RCC 7860 (cell line): ENCODE measurements at regions not wholly inside any gene's neighbourhood (a gene's known extent, or its start where the extent isn't known, plus 50 kb on each side); places are given as distances from the start of the nearest gene placed in this dataset.
"Not testable (repeated sequence)": the region's sequence is repeated elsewhere in the genome, so short reads cannot be mapped to it uniquely, and the experiment has no call there.

ENCODE experiments used
- DNase-seq: peaks from one replicate; pipeline ENCODE4 v3.0.0-alpha.2; 2015; ENCODE audit warnings: low spot score
- FAIRE-seq: peaks from 2 replicates; lab custom pipeline; 2012; peaks lifted over from hg19 to GRCh38; lab: Jason Lieb, UNC

GRCh38 chr9:126056312-126057021 lies 270.2 kb upstream of the MVB12B start:
- FAIRE-seq (no peak), DNase-seq (no peak)

DNA sequence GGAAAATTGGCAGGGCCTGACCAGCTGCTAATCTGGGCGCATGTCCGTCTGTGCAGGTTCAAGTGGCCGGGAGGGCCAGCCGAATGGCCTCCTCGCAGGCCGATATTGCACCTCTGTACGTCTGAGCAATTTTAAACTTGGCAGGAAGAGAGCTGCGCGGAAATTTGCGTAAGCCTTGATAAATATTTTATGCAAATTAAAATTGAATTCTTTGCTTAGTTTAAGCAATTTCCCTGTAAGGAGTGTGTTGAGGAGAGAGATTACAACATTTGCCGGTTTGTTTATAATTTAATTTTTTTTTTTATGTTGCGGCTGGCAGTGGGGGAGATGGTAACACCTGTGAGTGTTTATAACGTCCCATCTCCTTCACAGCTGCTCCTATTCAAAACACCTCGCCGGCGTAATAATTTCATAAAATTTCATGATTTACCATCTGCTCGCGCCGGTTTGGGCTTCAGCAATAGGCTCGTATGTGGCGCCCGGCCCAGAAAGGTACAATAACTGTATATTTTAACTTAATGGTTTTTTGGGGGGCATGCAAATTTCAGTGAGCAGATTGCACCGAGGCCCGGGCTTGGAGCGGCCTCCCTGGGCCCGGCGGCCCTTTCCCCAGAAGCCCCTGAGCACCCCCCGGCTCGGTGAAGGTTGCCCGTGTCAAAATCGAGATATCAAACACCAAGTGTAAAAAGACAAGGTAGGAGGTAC lies 269.4 kb upstream of the MVB12B start:
- FAIRE-seq: no peak
- no peak for DNase-seq

DNA sequence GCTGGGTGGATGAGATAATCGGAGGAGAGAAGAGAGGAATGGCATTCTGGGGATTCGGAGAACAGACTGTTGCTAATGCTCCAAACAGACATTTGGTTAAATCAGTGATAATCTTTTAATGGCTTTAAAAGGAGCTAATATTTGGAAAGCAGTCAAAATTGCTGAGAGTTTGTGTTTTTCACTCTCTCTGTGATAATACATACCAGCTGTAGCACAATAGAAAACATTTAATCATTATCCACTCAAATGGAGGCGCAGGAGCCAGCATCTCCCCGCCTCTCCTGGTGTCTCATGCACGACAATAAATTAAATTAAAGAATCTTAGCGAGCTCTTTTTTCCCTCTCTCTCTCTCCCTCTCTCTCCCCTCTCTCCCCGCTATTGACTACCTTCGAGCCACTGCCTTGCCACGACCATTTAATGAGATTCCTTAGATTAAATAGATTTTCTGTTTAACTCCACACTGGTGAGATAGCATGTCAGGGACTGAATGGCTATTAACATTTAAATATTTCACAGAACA lies 268.6 kb upstream of the MVB12B start:
- FAIRE-seq: no peak

GRCh38 chr9:126058591-126058990 lies 268.0 kb upstream of the MVB12B start:
- no peak for DNase-seq
- no peak for FAIRE-seq

More for the DNA sequence above, 268.6 kb upstream of the MVB12B start:
- DNase-seq: no peak

DNA sequence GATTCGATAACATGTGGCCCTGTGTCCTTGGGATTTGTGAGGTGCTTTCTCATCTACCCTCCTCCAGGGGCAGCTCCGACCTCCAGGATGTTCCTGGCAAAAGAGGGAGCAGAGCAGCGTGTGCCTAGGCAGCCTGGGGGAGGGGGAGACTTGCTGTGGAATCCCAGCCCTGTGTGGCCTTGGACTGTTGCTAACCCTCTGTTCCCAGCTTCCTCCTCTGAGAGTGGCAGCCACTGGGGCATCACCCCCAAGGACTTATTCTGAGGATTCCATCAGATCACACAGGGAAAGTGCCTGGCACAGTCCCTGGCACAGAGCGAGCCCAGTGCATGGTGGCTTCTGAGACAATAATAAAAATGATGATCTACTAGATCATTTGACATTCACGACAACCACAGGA lies 265.1 kb upstream of the MVB12B start:
- DNase-seq (no peak), FAIRE-seq (no peak)

DNA sequence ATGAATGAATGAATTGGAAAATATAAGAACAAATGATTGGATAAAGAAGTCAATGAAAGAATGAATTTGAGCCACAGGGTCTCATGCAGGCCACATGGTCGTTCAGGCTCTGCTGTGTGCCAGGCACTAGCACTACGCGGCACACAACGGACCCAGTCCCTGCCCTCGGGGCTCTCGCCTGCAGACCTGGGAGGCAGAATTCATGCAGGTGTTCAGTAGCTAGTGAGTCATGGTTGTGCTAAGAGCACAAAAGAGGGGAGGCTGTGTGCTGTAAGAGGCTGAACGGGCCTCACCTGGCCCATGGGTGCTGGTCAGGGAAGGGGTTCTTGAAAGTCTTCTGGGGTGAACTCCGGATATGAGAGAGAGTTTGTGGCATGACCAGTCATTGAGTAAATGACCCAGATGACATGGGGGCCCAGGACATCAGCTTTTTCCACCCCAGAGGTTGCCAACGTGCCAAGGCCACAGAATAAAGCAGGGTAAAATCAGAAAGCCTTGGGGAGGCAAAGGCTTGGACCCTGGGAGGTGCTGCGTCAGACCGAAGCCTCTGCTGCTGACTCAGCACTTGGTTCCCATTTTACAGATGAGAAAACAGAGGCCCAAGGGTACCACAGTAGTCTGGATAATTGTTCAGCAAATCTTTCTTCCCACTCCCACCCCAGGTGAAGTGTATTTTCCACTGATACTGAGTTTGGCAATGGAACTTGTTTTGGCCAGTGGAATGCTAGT lies 264.3 kb upstream of the MVB12B start:
- no peak for FAIRE-seq

GRCh38 chr9:126063326-126063725 lies 263.3 kb upstream of the MVB12B start:
- FAIRE-seq: no peak

More for the DNA sequence above, 264.3 kb upstream of the MVB12B start:
- no peak for DNase-seq

GRCh38 chr9:126066131-126066530 lies 260.5 kb upstream of the MVB12B start:
- no peak for FAIRE-seq
- no peak for DNase-seq

More at GRCh38 chr9:126063326-126063725, 263.3 kb upstream of the MVB12B start:
- DNase-seq: no peak

- no peak for FAIRE-seq
These were observed 259.4 kb upstream of the MVB12B start for GRCh38 chr9:126067031-126067734.

GRCh38 chr9:126068534-126069230 lies 257.9 kb upstream of the MVB12B start:
- FAIRE-seq (no peak), DNase-seq (no peak)

More at GRCh38 chr9:126067031-126067734, 259.4 kb upstream of the MVB12B start:
- DNase-seq: no peak

- no peak for FAIRE-seq
- no peak for DNase-seq
These were observed 257.2 kb upstream of the MVB12B start for GRCh38 chr9:126069400-126069955.

GRCh38 chr9:126070058-126070655 lies 256.5 kb upstream of the MVB12B start:
- no peak for DNase-seq
- FAIRE-seq: no peak

DNA sequence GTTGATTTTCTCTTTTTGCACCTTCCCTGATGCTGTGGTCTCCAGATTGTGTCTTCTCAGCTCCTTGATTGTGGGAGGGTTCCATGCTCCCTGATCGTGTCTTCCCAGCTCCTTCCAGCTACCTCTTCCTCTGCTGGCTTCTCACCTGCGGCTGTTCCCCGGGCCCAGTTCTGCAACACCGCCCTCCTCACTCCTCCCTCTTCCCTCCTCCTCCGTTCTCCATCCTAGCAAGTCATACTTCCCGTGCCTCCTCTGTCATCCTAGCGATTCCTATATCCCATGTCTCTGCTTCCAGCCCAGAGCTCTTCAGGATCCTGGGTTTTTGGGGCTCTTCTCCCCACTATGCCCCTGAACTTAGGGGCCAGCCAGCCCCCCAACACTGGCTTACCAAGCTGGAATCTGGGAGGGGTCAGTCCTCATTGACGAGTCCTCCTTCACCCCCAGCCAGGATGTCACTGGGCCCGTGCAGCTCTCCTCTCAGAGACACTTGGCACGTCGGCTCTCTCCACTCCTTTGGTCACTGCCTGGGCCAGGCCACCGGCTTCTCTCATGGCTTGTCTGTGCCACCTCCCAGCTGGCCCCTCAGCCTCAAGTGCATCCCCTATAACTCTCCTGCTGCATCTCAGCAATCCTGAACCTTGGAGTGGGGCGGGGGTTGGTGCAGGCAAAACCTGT lies 255.4 kb upstream of the MVB12B start:
- FAIRE-seq (no peak), DNase-seq (no peak)

DNA sequence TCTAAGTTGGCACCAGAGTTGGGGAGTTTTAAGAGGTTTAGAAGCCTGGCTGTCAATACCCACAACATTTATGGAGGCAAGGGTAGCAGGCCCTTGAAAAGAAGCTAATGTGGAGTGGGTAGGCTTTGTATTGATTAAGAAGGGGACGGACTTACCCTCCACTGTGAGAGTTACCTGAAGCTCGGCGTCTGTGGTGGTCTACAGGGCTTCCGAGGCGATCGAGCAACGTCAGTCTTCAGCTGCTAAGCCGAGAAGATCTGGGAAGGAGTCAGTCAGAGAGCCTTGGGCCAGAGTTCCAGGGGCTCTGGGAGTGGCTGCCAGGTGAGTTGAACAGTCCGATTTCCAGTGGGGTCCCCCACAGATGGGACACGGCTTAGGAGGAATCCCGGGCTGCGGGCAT lies 249.0 kb upstream of the MVB12B start:
- not testable (repeated sequence) for DNase-seq, FAIRE-seq

DNA sequence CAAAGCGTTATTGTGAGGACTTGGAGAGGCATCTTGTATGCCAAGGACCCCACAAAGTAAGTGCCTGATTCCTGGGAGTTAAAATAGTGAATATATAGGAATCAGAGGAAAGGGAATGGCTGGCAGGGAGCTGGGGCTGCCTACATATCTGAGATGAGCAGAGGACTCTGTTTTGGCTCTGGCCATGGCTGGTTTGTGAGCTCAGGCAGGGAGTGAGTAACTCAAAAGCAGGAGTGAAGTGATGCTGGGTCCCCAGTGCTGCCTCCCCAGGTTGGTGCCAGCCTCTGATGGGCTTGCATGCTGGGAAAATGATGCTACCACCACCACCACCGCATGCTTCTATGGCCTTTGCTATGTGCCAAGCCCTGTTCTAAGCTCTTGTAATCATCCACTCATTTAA lies 246.0 kb upstream of the MVB12B start:
- FAIRE-seq: no peak
- no peak for DNase-seq

DNA sequence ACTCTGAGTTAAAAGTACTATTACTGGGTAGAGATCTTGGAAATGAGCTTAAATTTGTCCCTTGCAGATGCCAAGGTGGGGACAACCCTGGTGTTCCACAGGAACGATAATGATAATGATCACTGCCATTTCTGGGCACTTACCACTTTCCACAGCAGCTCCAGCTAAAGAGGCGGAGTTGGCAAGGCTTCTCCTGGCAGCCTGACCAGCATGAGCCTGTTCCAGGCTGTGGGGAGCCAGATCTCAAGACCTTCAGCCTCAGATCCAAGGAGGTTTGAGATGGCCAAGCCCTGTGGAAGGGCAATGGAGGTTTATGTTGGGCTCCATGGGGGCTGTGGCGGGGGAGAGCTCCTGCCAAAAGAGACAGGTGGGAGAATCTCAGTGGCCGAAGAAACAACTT lies 244.9 kb upstream of the MVB12B start:
- no peak for DNase-seq
- no peak for FAIRE-seq

DNA sequence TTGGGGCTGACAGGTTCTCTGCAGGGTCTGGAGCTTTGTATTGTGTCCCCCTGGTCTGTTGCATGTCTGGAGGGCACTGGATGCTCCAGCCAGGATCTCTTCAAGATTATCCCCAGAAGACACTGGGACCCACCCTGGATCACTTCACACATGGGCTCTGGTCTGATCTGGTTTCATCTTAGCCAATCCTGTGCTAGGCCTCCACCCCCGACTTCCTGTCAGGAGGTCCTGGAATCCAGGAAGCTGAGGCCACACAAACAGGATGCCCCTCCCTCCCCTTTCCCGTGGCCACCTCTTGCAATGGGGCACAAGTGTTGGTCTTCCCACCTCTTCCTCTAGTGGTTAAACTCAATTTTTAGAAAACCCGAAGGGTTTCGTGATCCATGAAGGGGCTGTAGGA lies 242.6 kb upstream of the MVB12B start:
- FAIRE-seq: no peak
- no peak for DNase-seq

DNA sequence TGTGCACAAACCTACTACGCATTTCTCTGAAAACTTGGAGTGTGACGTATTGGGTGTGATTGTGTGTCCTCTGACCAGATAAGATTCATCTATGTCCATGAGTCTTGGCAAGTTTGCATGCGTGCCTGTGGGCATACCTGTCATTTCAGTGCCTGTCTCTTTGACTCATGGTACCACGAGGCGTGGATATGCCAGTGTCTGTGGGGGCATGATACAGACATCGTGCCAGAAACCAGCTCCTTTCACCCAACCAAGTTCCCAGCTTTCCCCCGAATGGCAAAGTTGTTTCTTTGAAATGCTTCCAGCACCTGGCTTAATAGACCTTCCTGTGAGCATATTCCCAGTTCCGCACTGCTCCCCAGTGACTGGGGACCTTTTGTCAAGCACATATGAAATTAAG lies 241.9 kb upstream of the MVB12B start:
- DNase-seq (no peak), FAIRE-seq (no peak)

DNA sequence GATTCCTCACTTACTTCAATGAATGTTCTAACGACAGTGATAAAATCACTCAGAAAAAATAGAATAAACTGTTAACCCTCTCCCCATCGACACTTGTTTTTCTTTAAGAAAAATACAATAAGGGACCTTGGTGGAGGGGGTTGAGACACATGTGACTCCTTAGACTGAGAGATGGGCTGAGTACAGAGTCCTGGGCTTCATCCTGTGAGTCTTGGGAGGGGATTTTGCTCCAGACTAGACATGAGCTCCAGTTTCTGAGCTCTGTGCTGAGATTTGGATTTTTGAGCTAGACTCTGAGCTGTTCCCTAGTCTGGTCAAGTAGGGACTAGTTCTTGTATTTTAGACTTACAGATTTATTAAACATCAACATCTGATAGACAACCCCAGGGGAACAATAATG lies 241.5 kb upstream of the MVB12B start:
- FAIRE-seq: no peak
- DNase-seq: no peak
